Natural killer cell (primary cell): ENCODE measurements at regions not wholly inside any gene's neighbourhood (a gene's known extent, or its start where the extent isn't known, plus 50 kb on each side); places are given as distances from the start of the nearest gene placed in this dataset.

ENCODE experiments used
- ATAC-seq, 3 donors: fragments of 150-1000 bp in 2 of 3; fragments of 200-7000 bp in 1 of 3; cut with Tn5 transposase; 1 replicate in 1 of 3; 2 replicates in 2 of 3; pipeline ENCODE4 v1.10.0; 2021; ENCODE audit warnings: mild to moderate bottlenecking in 2 of 3, moderate library complexity in 2 of 3
- DNase-seq, 2 donors: peaks; one replicate each; pipeline versions ENCODE4 v3.0.0 to v3.0.0-alpha.2; 2013 to 2021; ENCODE audit warnings: mixed read lengths in 1 of 2
- H3K27ac ChIP-seq: one replicate; pipeline ENCODE4 v1.5.1; 2013; ENCODE audit warnings: mild to moderate bottlenecking, low read length
- H3K27me3 ChIP-seq: one replicate; pipeline ENCODE4 v1.6.1; 2013; ENCODE audit warnings: low read length; ENCODE audit not compliant: control insufficient read depth, insufficient read depth
- H3K36me3 ChIP-seq: one replicate; pipeline ENCODE4 v1.6.1; 2013; ENCODE audit warnings: low read length; ENCODE audit not compliant: control insufficient read depth, insufficient read depth
- H3K4me1 ChIP-seq: one replicate; pipeline ENCODE4 v1.6.1; 2013; ENCODE audit warnings: low read length; ENCODE audit not compliant: control insufficient read depth, insufficient read depth
- H3K4me3 ChIP-seq: one replicate; pipeline ENCODE4 v1.5.1; 2013; ENCODE audit warnings: low read length
- H3K9me3 ChIP-seq: one replicate; pipeline ENCODE4 v1.6.1; 2013; ENCODE audit warnings: low read length; ENCODE audit not compliant: control insufficient read depth, insufficient read depth
- H3K27ac Mint-ChIP-seq, 2 donors: one replicate each; pipeline ENCODE4 v1.8.0; 2022; ENCODE audit warnings: mild to moderate bottlenecking in 2 of 2, mixed read lengths in 2 of 2, moderate library complexity in 1 of 2
- H3K27me3 Mint-ChIP-seq, 2 donors: one replicate each; pipeline ENCODE4 v1.8.0; 2022; ENCODE audit warnings: low read depth in 2 of 2, mixed read lengths in 2 of 2
- H3K36me3 Mint-ChIP-seq: one replicate; pipeline ENCODE4 v1.8.0; 2022; ENCODE audit warnings: mixed read lengths
- H3K4me1 Mint-ChIP-seq, 2 donors: one replicate each; pipeline ENCODE4 v1.8.0; 2022; ENCODE audit warnings: mixed read lengths in 2 of 2
- H3K4me3 Mint-ChIP-seq: one replicate; pipeline ENCODE4 v1.8.0; 2022; ENCODE audit warnings: mild to moderate bottlenecking, moderate library complexity, mixed read lengths
- H3K9me3 Mint-ChIP-seq, 2 donors: one replicate each; pipeline ENCODE4 v1.8.0; 2022; ENCODE audit warnings: mixed read lengths in 2 of 2
- CTCF ChIP-seq: fragments of 200-600 bp; IDR thresholded peaks from one replicate; pipeline ENCODE4 v1.8.0; 2022; ENCODE audit warnings: antibody characterized with exemption
- WGBS: methylation state at CpG from one replicate; pipeline ENCODE4 v1.1.7; 2013; ENCODE audit warnings: missing lambda C conversion rate; ENCODE audit not compliant: insufficient coverage; 5-methylcytosine and 5-hydroxymethylcytosine counted together
- intact Hi-C: fragments of 100-400 bp; cut with micrococcal nuclease; formaldehyde crosslinking; loops from one replicate; pipeline ENCODE4 v1.14.2; 2022

DNA sequence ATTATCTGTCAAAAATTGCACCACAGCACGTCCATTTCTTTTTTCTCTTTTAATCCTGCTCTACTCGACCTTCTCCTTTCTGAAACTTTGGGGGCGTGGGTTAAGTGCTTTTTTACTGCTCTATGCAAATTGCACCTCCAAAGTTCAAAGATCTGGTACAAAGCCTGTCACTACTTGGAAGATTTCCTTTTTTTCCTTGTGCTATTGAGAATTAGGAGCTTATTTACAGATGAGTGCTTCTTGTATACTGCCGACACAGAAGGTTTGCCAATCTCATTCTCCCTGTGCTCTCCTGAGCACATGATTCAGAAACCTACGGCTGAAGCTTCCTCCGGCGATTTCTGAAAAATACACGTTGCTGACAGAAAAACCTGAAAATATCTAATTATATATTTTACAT is 94.8 kb downstream of the TEX29 start:
- no peak for TF ChIP-seq CTCF
- Mint-ChIP-seq H3K9me3 (no peaks in the 10 kb centered on the region), H3K36me3 (no peaks in the 10 kb centered on the region), H3K27ac (no peak overlapping the region), H3K27me3 (peaks cover 3 to 20% of the 10 kb centered on the region in 2 donors), H3K4me3 (no peak overlapping the region), H3K4me1 (no peaks in the 10 kb centered on the region)
- DNase-seq (no peak), ATAC-seq (no peak)
- intact Hi-C loops = no loop called here
- 82% methylated on average over 5 of the region's 8 CpGs for WGBS
- no peak overlapping the region for H3K27ac ChIP-seq
- H3K4me3 ChIP-seq = no peak overlapping the region
- no peaks in the 10 kb centered on the region for H3K27me3 ChIP-seq
- no peaks in the 10 kb centered on the region for H3K4me1 ChIP-seq
- no peaks in the 10 kb centered on the region for H3K9me3 ChIP-seq
- H3K36me3 ChIP-seq = no peaks in the 10 kb centered on the region

DNA sequence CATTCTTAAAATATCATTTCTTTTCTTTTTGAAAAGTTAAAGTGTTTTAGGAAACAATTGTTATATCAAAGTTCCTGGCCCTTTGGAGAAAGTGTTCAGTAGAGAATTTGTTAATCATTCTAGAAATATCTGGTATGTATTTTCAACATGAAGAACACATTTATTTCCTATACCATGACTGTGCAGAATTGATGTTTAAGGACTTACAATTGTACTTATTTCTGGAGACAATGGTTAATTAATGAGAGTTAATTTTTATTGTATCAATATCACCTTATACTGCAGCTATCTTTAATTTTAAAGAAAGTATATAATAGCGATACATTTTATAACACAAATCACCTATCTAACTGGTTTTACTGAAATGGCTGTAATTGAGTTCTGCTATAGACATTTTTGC is 95.3 kb downstream of the TEX29 start:
- no peaks in the 10 kb centered on the region for H3K36me3 Mint-ChIP-seq
- H3K4me3 Mint-ChIP-seq = no peak overlapping the region
- no peak overlapping the region for H3K27ac Mint-ChIP-seq
- ATAC-seq = no peak
- no peaks in the 10 kb centered on the region for H3K27me3 ChIP-seq
- H3K4me1 ChIP-seq = no peaks in the 10 kb centered on the region
- H3K9me3 Mint-ChIP-seq = no peaks in the 10 kb centered on the region
- DNase-seq = no peak
- no peak overlapping the region for H3K4me3 ChIP-seq
- H3K9me3 ChIP-seq = no peaks in the 10 kb centered on the region
- no peak for TF ChIP-seq CTCF
- peaks cover 3 to 20% of the 10 kb centered on the region in 2 donors for H3K27me3 Mint-ChIP-seq
- no CpG with 5 or more reads among the region's 1 CpG for WGBS
- H3K27ac ChIP-seq = no peak overlapping the region
- no peaks in the 10 kb centered on the region for H3K4me1 Mint-ChIP-seq
- H3K36me3 ChIP-seq = no peaks in the 10 kb centered on the region
- intact Hi-C loops = no loop called here

DNA sequence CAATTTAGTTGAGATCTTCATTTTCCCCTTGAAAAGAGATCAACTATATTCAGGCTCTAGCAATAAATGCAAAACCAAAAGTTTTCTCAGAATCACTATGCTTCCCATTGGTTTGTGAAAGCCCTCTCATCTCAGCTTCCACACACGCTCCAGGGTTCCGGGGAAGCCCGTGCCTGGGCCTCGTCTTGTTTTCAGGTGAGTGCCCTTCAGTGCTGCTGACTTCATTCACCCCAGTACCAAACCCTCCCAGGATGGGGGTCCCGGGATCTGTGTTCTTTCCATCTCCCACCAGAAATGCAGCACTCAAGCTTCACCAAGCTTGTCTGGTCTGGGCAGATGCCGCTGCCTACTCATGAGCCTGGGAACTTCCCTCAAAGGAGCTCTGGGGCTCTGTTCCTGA is 97.7 kb downstream of the TEX29 start:
- H3K4me3 Mint-ChIP-seq = no peak overlapping the region
- DNase-seq (no peak), ATAC-seq (no peak)
- no peak overlapping the region for H3K4me3 ChIP-seq
- no peaks in the 10 kb centered on the region for H3K27me3 ChIP-seq
- no peaks in the 10 kb centered on the region for H3K4me1 ChIP-seq
- no peaks in the 10 kb centered on the region for H3K36me3 Mint-ChIP-seq
- intact Hi-C loops = no loop called here
- H3K27ac ChIP-seq = no peak overlapping the region
- no peaks in the 10 kb centered on the region for H3K36me3 ChIP-seq
- H3K9me3 Mint-ChIP-seq = no peaks in the 10 kb centered on the region
- no peak overlapping the region for H3K27ac Mint-ChIP-seq
- no peaks in the 10 kb centered on the region for H3K4me1 Mint-ChIP-seq
- H3K9me3 ChIP-seq = no peaks in the 10 kb centered on the region
- 95% methylated on average over 6 of the region's 6 CpGs for WGBS
- peaks cover 3 to 7% of the 10 kb centered on the region in 2 donors for H3K27me3 Mint-ChIP-seq
- TF ChIP-seq CTCF = no peak

GRCh38 chr13:111420113-111420876 is 99.9 kb downstream of the TEX29 start:
- H3K27ac Mint-ChIP-seq = no peak overlapping the region

More at GRCh38 chr13:111420113-111420876, 99.9 kb downstream of the TEX29 start:
- Histone ChIP-seq H3K27me3 (no peaks in the 10 kb centered on the region), H3K4me3 (no peak overlapping the region), H3K9me3 (no peaks in the 10 kb centered on the region), H3K4me1 (no peaks in the 10 kb centered on the region), H3K27ac (no peak overlapping the region), H3K36me3 (no peaks in the 10 kb centered on the region)
- no peak overlapping the region for H3K4me3 Mint-ChIP-seq
- DNase-seq (no peak), ATAC-seq (no peak)
- TF ChIP-seq CTCF = no peak
- intact Hi-C loops = no loop called here
- whole genome bisulfite sequencing = 90% methylated on average over 20 of the region's 20 CpGs
- H3K4me1 Mint-ChIP-seq = no peaks in the 10 kb centered on the region
- H3K27me3 Mint-ChIP-seq = peaks cover 6% of the 10 kb centered on the region in 2 donors
- no peaks in the 10 kb centered on the region for H3K36me3 Mint-ChIP-seq
- H3K9me3 Mint-ChIP-seq = no peaks in the 10 kb centered on the region
